Myocyte (in vitro differentiated cells): ENCODE measurements at regions not wholly inside any gene's neighbourhood (a gene's known extent, or its start where the extent isn't known, plus 50 kb on each side); places are given as distances from the start of the nearest gene placed in this dataset.

Experiments used
- DNase-seq: peaks from one replicate; pipeline ENCODE4 v3.0.0-alpha.2; 2012; ENCODE audit warnings: low read depth

- no peak for DNase-seq
Observed at GRCh38 chr12:105839629-105840127, 299.1 kb downstream of the NUAK1 start.

DNA sequence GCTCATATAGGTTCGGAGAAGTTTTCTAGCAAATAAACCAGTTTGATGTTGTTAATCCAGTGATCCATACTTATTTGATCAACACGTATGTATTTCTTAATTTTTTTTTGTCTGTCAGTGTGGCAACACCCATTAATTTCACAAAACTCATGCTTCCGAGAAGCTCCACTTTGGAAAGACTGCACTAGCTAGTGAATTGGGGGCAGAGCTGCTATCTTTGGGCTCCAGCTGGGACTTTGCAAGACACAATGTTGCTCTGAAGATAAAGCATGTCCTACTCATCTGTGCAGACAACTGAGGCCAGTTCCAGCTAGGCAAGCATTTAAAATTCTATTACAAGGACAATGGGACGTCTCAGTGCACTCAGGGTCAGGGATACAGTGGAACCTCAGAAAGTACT, 298.4 kb downstream of the NUAK1 start:
- DNase-seq: no peak

DNA sequence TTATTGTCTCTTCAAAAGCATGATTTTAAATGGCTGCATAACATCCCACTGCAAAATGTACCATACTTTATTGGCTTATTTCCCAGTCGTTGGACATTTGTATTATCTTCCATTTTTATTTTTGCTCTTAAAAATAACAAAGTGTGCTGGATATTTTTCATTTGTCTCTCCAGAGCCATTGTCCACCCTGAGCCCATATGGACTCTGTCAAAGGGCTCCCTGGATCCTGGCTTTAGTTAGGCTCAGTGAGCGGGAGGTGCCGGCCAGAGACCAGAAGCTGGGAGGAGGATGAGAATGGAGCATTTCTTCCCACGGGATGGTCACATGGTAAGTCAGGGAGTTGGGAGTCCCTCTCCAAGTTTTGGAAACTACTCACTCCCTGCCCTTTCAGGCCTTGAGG, 296.9 kb downstream of the NUAK1 start:
- DNase-seq: no peak

DNA sequence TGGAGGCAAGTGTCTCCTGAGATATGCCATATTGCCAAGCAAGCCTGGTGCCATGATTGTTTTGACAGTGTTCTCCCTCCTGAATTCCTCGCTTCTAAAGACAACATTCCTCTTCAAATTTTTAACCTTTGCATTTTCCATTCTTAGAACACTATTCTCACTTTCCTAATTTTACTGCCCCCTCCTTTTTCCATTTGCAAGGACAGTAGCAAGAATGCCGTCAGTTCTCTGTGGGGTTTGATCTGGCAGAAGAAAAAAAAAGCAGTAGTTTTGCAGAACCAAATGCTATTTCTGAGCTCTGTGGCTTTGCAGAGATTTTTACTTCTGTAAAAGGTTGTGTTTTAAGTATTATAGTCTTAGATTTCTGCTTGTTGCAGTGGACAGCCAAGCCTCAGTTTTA, 295.2 kb downstream of the NUAK1 start:
- no peak for DNase-seq

GRCh38 chr12:105843986-105844760, 294.6 kb downstream of the NUAK1 start:
- DNase-seq: peak; percentile 25

DNA sequence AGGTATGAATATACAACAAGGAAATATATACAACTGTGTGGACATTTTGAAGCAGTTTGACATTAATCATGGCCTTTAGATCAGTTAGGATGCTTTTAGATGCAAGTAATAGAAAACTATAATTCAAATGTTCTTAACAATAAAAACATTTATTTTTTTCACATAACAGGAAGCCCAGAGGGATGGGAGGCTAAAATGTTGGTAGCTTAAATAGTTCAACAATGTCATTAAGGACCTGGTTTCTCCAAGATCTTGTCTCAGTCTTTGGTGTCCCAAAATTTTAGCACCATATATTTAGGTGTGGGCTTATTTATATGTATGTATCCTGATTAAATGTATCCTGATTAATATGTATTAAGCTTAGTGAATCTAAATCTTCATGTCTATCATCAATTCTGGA, 292.4 kb downstream of the NUAK1 start:
- DNase-seq: no peak

- no peak for DNase-seq
Observed at GRCh38 chr12:105847068-105847467, 291.7 kb downstream of the NUAK1 start.

DNA sequence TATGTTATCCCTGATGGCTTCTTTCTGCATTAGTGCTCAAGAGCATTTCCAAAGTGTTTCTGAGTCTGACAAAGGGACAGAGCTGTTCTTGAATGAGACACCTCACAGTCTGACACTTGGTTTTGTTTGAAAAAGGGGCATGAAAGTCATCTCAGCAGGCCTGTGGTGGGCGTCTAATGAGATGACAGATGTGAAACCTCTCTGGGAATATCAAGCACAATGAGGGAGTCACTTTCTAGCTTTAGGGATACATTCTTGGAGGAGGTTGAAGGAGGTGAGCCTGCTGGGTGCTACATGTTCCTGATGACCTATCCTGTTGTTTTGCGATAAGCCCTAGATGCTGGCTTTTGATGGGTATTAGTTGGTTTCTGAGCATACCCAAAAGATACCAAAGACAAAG, 290.5 kb downstream of the NUAK1 start:
- DNase-seq: no peak

- DNase-seq: no peak
Observed at GRCh38 chr12:105850103-105850968, 288.4 kb downstream of the NUAK1 start.

DNA sequence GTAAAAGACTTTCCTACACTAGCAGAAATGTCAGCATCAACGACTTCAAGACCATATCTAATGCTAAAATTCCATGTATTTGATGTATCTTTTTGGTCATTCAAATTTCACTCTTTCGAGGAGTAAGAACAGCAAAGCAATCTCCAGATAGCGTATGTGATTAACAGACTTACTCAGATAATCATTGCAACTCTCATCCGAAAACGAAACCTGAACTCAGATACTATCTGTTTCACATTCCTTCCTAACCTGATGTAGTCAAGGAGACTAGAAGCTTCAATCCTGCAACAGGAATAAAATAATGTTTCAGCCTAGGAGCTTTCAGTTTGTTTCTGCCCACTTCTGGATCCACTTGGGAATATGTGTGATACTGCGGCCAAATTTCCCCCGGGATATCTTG, 286.3 kb downstream of the NUAK1 start:
- DNase-seq: no peak

- DNase-seq: peak; percentile 68
Observed at GRCh38 chr12:105852951-105853350, 285.8 kb downstream of the NUAK1 start.

DNA sequence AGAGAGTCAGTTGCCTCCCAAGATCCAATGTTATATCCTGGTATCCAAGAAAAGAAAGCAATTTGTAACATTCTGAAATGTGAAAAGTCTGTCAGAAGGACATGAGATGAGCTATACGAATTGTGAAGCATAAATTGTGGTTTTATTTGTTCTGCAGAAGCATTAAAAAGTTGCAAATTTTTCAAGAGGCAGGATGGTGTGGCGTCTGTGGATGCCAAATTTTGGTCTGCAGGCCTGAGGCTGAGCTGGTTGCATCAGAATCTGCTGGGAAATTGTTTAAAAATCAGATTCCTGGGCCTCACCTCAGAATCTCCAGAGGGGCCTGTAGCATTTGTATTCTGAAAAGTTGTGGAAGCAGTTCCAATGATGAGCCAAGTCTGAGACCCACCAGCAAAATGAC, 284.7 kb downstream of the NUAK1 start:
- no peak for DNase-seq

DNA sequence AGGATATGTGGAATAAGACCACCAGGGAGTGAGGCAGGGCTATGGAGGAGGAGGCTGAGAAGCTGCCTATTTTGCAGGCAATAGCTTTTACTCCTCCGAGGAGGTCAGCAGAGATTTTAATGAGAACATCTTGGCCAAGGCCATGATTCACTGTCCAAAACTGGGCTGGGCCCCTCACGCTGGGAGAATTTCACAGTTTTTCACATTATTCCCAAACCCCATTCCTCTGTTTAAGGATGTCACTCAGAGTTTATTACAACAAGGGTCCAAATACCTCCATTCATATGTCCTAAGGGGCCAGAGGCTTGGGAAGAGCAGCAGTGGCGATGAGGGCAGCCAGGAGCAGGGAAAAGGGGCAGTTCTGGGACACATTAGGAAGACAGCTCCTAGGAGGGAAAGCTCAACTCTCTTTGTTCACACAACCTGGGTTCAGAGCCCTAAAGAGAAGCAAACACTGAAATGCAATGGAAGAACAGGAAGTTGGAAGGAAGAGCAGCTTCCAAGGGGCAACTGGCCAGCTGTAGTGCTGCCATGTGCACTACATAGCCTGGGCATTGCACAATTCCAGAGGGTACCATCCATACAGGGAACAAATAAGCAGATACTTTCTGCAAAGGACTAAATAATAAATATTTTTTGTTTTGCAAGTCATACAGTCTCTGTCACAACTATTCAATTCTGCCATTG, 283.2 kb downstream of the NUAK1 start:
- no peak for DNase-seq

GRCh38 chr12:105856048-105856405, 282.7 kb downstream of the NUAK1 start:
- no peak for DNase-seq

- DNase-seq: no peak
Observed at GRCh38 chr12:105858981-105859710, 279.6 kb downstream of the NUAK1 start.

- DNase-seq: no peak
Observed at GRCh38 chr12:105860561-105861207, 278.1 kb downstream of the NUAK1 start.

- DNase-seq: no peak
Observed at GRCh38 chr12:105861227-105861626, 277.5 kb downstream of the NUAK1 start.

DNA sequence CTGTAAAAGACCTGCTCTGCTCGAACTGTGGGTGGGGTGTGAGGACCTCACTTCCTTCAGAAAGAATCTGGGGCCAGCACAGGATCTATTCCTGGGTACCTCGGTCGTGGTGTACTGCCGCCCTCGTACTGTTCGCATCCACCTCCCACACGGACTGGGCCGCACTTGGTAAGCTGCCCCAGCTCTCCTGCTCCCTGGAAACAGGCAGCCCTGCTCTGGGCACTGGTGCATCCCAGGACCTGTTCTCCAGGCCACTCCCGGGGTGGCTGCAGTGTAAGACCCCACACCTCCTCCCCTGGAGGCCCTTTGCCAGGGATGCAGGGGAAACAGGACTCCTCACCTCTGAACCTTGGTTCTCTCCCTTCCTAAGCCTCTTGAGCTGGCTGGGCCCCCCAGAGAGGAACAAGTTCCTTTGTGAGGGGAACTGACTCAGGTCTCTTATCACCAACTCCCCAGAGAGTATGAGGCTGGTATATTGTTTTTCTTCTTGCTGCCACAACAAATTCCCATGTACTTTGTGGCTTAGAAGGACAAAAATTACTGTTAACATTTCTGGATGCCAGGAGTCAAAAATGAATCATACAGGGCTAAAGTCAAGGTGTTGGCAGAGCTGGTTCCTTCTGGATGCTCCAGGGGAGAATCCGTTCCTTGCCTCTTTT, 276.5 kb downstream of the NUAK1 start:
- no peak for DNase-seq

DNA sequence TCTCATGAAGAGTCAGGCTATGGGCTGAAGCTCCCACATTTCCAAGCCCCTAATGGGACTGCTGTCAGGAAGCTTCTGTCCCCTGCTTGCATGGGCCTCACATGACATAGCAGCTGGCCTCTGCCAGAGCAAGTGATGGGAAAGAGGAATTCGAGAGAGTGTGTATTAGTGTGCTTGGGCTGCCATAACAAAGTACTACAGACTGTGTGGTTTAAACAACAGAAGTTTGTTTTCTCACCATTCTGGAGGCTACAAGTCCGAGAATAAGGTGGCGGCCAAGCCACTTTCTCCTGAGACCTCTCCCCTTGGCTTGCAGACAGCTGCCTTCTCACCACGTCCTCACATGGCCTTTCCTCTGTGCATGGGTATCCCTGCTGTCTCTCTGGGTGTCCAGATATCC, 274.4 kb downstream of the NUAK1 start:
- DNase-seq: peak; percentile 80

DNA sequence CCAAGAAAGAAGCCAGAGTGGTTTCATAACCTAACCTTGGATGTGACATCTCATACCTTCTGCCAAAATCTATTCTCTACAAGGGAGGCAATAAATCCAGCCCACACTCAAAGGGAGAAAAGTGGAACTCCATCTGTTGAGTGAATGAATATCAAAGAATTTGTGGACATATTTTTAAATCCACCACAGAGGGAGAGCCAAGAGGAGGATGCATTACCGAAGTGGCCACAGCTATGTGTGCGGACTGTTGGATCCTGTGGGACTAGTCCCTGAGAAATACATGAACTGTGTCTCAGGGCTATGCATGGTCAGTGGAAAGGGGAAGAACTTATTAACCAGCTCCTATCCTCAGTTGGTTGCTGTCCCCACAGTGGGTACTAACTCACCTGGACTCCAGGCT, 273.9 kb downstream of the NUAK1 start:
- peak; percentile 82 for DNase-seq
